Neural crest cell (in vitro differentiated cells): ENCODE measurements at regions not wholly inside any gene's neighbourhood (a gene's known extent, or its start where the extent isn't known, plus 50 kb on each side); places are given as distances from the start of the nearest gene placed in this dataset.
"Not testable (repeated sequence)": the region's sequence is repeated elsewhere in the genome, so short reads cannot be mapped to it uniquely, and the experiment has no call there.

Experiments
- DNase-seq: peaks from one replicate; pipeline ENCODE4 v3.0.0; 2021; ENCODE audit warnings: low read depth, mixed read lengths, low spot score
- H3K27ac Mint-ChIP-seq: one replicate; pipeline ENCODE4 v1.8.0; 2021; ENCODE audit warnings: mild to moderate bottlenecking, mixed read lengths; ENCODE audit not compliant: unreplicated experiment
- H3K27me3 Mint-ChIP-seq: 2 replicates; pipeline ENCODE4 v1.8.0; 2021; ENCODE audit warnings: low read depth, mild to moderate bottlenecking, mixed read lengths
- H3K36me3 Mint-ChIP-seq: 2 replicates; pipeline ENCODE4 v1.8.0; 2021; ENCODE audit warnings: low read depth, mild to moderate bottlenecking, mixed read lengths
- H3K4me1 Mint-ChIP-seq: 2 replicates; pipeline ENCODE4 v1.8.0; 2021; ENCODE audit warnings: mixed read lengths
- H3K4me3 Mint-ChIP-seq: one replicate; pipeline ENCODE4 v1.8.0; 2021; ENCODE audit warnings: mild to moderate bottlenecking, mixed read lengths
- H3K9me3 Mint-ChIP-seq: 2 replicates; pipeline ENCODE4 v1.8.0; 2021; ENCODE audit warnings: mixed read lengths
- CTCF ChIP-seq: fragments of 200-600 bp; sonication (generic); conservative IDR thresholded peaks from 2 replicates; pipeline ENCODE4 v1.5.0; 2021; ENCODE audit warnings: antibody characterized with exemption, mild to moderate bottlenecking

GRCh38 chr4:112951362-112952312, 97.8 kb upstream of the ANK2 start:
- H3K27me3 Mint-ChIP-seq = no peaks in the 10 kb centered on the region
- H3K4me3 Mint-ChIP-seq = no peak overlapping the region
- TF ChIP-seq CTCF = peak; percentile 78
- H3K27ac Mint-ChIP-seq = peak overlapping the region; percentile 20
- no peaks in the 10 kb centered on the region for H3K9me3 Mint-ChIP-seq
- H3K4me1 Mint-ChIP-seq = peaks cover 36% of the 10 kb centered on the region
- H3K36me3 Mint-ChIP-seq = no peaks in the 10 kb centered on the region
- DNase-seq = no peak

DNA sequence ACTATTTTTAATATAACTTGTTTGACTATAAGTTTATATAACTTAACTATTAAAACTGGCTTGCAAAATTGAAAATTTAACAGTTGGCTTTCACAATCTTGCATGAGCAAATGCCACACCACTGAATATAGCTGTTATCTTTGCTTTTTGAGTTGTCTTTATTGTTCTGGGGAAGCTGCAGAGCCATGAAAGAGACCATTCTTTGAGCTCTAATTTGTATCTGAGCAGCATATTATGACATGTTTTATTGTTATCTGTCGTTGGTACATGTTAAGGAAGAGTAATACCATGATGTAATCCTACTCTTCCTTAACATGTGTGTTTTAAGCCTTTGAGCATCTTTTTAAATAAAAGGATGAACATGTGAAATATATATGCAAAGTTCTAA, 97.1 kb upstream of the ANK2 start:
- Mint-ChIP-seq H3K4me1 (peaks cover 37% of the 10 kb centered on the region), H3K27me3 (no peaks in the 10 kb centered on the region), H3K4me3 (no peak overlapping the region), H3K36me3 (peaks cover 3% of the 10 kb centered on the region), H3K9me3 (no peaks in the 10 kb centered on the region), H3K27ac (no peak overlapping the region)
- no peak for TF ChIP-seq CTCF
- DNase-seq = no peak

- no peaks in the 10 kb centered on the region for H3K27me3 Mint-ChIP-seq
- H3K36me3 Mint-ChIP-seq = peaks cover 3% of the 10 kb centered on the region
- H3K4me1 Mint-ChIP-seq = peaks cover 37% of the 10 kb centered on the region
- H3K4me3 Mint-ChIP-seq = no peak overlapping the region
- no peaks in the 10 kb centered on the region for H3K9me3 Mint-ChIP-seq
- DNase-seq = no peak
- no peak overlapping the region for H3K27ac Mint-ChIP-seq
- TF ChIP-seq CTCF = no peak
Observed at GRCh38 chr4:112953262-112953661, 96.2 kb upstream of the ANK2 start.

- Mint-ChIP-seq H3K4me1 (peaks cover 37% of the 10 kb centered on the region), H3K27me3 (no peaks in the 10 kb centered on the region), H3K4me3 (no peak overlapping the region)
Observed at GRCh38 chr4:112954286-112954685, 95.2 kb upstream of the ANK2 start.

GRCh38 chr4:112956484-112956896, 93.0 kb upstream of the ANK2 start:
- H3K27ac Mint-ChIP-seq = peak overlapping the region; percentile 37
- H3K4me1 Mint-ChIP-seq = peaks cover 35% of the 10 kb centered on the region
- DNase-seq = no peak
- H3K9me3 Mint-ChIP-seq = no peaks in the 10 kb centered on the region
- no peaks in the 10 kb centered on the region for H3K27me3 Mint-ChIP-seq
- TF ChIP-seq CTCF = no peak
- H3K36me3 Mint-ChIP-seq = peaks cover 10% of the 10 kb centered on the region
- no peak overlapping the region for H3K4me3 Mint-ChIP-seq

More at GRCh38 chr4:112954286-112954685, 95.2 kb upstream of the ANK2 start:
- Mint-ChIP-seq H3K27ac (no peak overlapping the region), H3K36me3 (peaks cover 6% of the 10 kb centered on the region), H3K9me3 (no peaks in the 10 kb centered on the region)
- TF ChIP-seq CTCF = no peak
- no peak for DNase-seq

DNA sequence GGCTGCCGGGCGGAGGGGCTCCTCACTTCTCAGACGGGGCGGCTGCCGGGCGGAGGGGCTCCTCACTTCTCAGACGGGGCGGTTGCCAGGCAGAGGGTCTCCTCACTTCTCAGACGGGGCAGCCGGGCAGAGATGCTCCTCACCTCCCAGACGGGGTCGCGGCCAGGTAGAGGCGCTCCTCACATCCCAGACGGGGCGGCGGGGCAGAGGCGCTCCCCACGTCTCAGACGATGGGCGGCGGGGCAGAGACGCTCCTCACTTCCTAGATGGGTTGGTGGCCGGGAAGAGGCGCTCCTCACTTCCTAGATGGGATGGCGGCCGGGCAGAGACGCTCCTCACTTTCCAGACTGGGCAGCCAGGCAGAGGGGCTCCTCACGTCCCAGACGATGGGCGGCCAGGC, 91.7 kb upstream of the ANK2 start:
- not testable (repeated sequence) for H3K27ac Mint-ChIP-seq, H3K27me3 Mint-ChIP-seq, H3K4me3 Mint-ChIP-seq, H3K36me3 Mint-ChIP-seq, H3K9me3 Mint-ChIP-seq, DNase-seq
- H3K4me1 Mint-ChIP-seq = peaks cover 23% of the 10 kb centered on the region
